Activated naive CD8-positive, alpha-beta T cell (primary cell): ENCODE measurements at regions not wholly inside any gene's neighbourhood (a gene's known extent, or its start where the extent isn't known, plus 50 kb on each side); places are given as distances from the start of the nearest gene placed in this dataset.
"Not testable (repeated sequence)": the region's sequence is repeated elsewhere in the genome, so short reads cannot be mapped to it uniquely, and the experiment has no call there.

Experiments
- H3K27ac Mint-ChIP-seq: one replicate; pipeline ENCODE4 v1.8.0; 2021; ENCODE audit warnings: mixed read lengths
- H3K27me3 Mint-ChIP-seq: one replicate; pipeline ENCODE4 v1.8.0; 2021; ENCODE audit warnings: mixed read lengths
- H3K36me3 Mint-ChIP-seq: one replicate; pipeline ENCODE4 v1.8.0; 2021; ENCODE audit warnings: mixed read lengths
- H3K4me1 Mint-ChIP-seq: one replicate; pipeline ENCODE4 v1.8.0; 2021; ENCODE audit warnings: low read depth, mixed read lengths
- H3K4me3 Mint-ChIP-seq: one replicate; pipeline ENCODE4 v1.8.0; 2021; ENCODE audit warnings: mild to moderate bottlenecking, mixed read lengths
- H3K9me3 Mint-ChIP-seq: one replicate; pipeline ENCODE4 v1.8.0; 2021; ENCODE audit warnings: low read depth, mixed read lengths

DNA sequence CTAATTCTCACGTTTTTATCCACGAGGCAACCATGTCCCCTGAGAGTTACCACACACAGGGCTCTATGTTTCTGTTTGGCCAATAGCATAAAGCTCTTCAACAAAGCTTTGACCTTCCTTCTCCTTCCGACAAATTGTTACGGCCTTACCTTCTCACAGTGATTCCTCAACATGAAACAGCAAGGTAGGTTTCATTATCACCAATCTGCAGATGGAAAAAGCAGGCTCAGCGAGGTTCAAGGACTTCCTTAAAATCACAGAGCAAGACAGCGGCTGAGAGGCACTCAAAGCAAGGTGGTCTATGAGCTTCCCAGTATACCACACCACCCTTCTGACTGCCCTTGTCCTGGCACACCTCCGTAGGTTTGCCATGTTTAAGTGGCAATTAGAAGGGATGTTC lies 360.0 kb downstream of the CD83 start:
- no peaks in the 10 kb centered on the region for H3K9me3 Mint-ChIP-seq
- H3K36me3 Mint-ChIP-seq, result peaks cover under 1% of the 10 kb centered on the region
- H3K27ac Mint-ChIP-seq, result no peak overlapping the region
- H3K4me3 Mint-ChIP-seq, result no peak overlapping the region
- H3K4me1 Mint-ChIP-seq, result no peaks in the 10 kb centered on the region
- no peaks in the 10 kb centered on the region for H3K27me3 Mint-ChIP-seq

DNA sequence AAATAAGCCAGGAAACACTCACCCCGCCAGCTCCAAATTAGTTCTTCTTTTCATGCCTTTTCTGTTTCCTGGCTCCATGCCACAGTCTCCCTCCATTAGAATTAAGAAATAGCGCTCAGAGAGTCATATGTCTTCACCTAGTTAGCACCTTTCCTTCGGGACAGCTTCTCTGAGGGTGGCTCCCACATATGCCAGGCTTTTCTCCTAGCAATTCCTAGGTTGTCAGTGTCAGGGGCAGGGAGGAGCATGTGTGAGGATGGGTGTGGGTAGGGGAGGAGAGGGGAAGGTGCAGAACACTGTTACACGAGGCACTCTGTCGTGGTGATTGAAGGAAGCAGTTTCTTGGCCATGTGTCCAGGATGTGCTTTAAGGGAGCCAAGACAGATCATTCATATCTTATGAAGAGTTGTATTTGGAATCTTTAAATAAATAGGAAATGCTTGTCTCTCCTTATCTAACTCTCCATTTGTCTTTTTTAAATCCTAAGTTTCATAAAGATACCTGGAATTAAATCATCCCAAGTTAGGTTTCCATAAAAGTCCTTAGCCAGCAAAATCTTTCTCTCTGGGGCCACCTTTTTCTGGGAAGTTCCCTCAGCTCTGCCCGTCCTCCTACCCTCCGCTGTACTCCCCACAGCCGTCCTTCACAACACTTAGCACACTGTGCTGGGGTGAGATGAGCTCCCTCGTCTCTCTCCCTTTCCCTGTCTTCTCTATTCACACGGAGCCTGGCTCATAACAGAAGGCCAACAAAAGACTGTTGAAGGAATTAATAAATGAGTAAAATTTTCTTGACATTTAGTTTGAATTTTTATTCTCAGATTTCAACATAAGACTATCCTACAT lies 361.0 kb downstream of the CD83 start:
- Mint-ChIP-seq H3K9me3 (no peaks in the 10 kb centered on the region), H3K36me3 (peaks cover 2% of the 10 kb centered on the region), H3K4me1 (no peaks in the 10 kb centered on the region), H3K27me3 (no peaks in the 10 kb centered on the region), H3K4me3 (no peak overlapping the region), H3K27ac (no peak overlapping the region)

DNA sequence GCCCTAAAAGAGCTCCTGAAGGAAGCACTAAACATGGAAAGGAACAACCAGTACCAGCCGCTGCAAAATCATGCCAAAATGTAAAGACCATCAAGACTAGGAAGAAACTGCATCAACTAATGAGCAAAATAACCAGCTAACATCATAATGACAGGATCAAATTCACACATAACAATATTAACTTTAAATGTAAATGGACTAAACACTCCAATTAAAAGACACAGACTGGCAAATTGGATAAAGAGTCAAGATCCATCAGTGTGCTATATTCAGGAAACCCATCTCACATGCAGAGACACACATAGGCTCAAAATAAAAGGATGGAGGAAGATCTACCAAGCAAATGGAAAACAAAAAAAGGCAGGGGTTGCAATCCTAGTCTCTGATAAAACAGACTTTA lies 364.4 kb downstream of the CD83 start:
- not testable (repeated sequence) for H3K27me3 Mint-ChIP-seq, H3K27ac Mint-ChIP-seq, H3K9me3 Mint-ChIP-seq, H3K4me1 Mint-ChIP-seq, H3K4me3 Mint-ChIP-seq, H3K36me3 Mint-ChIP-seq

DNA sequence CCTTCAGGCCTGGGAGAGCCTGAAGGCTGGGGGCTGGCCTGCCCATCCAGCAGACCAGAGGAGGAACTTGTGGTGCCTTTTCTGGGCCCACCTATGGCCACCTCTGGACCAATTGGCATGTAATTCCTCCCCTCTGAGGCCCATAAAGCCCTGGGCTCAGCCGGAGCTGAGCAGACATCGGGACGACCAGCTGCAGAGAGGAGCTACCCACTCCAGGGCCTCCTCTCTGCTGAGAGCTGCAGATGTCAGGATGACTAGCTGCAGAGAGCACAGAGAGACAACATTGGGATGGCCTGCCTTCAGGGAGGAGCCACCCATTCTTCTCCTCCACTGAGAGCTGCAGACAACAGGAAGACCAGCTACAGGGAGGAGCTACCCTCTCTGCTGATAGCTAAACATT lies 370.1 kb downstream of the CD83 start:
- Mint-ChIP-seq H3K4me3 (no peak overlapping the region), H3K4me1 (no peaks in the 10 kb centered on the region), H3K9me3 (no peaks in the 10 kb centered on the region), H3K36me3 (peaks cover under 1% of the 10 kb centered on the region), H3K27me3 (no peaks in the 10 kb centered on the region), H3K27ac (no peak overlapping the region)

DNA sequence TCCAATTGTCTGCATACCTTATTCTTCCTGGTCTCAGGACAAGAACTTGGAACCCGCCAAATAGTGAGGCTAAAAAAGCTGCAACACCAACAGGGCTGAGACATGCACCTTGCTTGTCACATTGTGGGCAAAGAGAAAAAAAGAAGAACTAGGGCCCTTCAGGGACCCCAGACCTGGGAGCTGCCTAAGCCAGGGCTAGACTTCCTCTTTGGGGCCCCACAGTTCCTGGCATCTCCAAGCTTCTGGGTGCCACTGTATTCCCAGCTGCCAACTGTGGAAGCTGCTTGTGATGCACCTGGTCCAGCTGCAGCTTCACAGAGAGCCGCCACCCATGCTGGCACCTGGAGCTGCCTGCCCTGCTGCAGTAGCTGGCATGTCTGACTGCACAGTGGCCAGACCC lies 370.6 kb downstream of the CD83 start:
- no peak overlapping the region for H3K4me3 Mint-ChIP-seq
- no peaks in the 10 kb centered on the region for H3K36me3 Mint-ChIP-seq
- no peaks in the 10 kb centered on the region for H3K9me3 Mint-ChIP-seq
- H3K4me1 Mint-ChIP-seq, result no peaks in the 10 kb centered on the region
- H3K27me3 Mint-ChIP-seq, result no peaks in the 10 kb centered on the region
- H3K27ac Mint-ChIP-seq, result no peak overlapping the region

DNA sequence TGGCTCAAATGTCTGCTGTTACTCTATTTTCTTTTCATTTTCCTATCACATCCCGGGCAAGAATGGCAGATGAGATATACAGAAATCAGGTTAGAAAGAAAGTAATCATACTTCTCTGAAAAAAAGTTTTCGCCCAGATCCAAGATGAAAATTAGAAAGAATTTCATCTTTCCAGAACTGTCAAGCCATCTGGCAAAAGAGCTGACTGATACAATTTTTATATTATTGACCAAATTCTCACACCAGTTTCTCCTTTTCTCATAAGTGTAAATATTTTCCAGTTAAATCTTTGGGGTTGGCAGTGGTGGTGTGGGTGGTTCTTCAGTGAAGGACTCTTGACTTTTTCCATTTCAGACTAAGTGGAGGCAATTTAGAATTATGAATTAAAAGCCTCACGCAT lies 371.9 kb downstream of the CD83 start:
- Mint-ChIP-seq H3K36me3 (no peaks in the 10 kb centered on the region), H3K9me3 (no peaks in the 10 kb centered on the region), H3K4me3 (no peak overlapping the region), H3K4me1 (no peaks in the 10 kb centered on the region), H3K27me3 (no peaks in the 10 kb centered on the region), H3K27ac (no peak overlapping the region)

DNA sequence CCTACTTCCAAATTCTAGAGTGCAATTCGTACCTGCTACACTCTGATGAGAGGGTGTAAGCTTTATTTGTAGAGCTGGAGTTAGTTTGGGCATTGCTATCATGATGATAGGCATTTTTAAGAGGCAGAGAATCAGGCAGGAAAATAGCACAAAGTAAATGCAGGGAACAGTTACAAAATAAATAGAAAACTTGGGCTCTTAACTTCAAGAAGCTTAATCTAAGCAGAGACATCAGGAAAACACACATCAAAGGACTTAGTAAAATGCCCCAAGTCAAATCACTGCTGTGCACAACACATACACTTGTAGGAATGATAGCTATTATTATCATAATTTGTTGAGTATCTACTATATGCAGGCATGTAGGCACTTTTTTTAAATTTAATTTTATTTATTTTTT lies 381.2 kb downstream of the CD83 start:
- Mint-ChIP-seq H3K4me1 (no peaks in the 10 kb centered on the region), H3K36me3 (no peaks in the 10 kb centered on the region), H3K27me3 (no peaks in the 10 kb centered on the region), H3K9me3 (peaks cover 8% of the 10 kb centered on the region), H3K4me3 (no peak overlapping the region), H3K27ac (no peak overlapping the region)

DNA sequence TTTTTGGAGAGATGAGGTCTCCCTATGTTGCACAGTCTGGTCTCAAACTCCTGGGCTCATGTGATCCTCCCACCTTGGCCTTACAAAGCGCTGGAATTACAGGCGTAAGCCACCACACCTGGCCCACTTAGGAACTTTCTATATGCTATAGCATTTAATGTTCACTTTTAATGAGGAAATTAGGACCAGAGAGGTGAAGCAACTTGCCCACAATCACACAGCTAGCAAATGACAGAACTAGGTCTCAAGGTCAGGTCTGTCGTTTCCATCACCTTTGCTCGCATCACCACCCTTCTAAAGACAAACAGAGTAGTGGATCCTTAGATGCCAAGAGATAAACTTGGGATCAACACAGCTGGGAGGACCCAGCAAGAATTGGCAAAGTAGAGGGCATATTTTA lies 381.7 kb downstream of the CD83 start:
- H3K27me3 Mint-ChIP-seq, result no peaks in the 10 kb centered on the region
- H3K9me3 Mint-ChIP-seq, result peaks cover 8% of the 10 kb centered on the region
- no peaks in the 10 kb centered on the region for H3K4me1 Mint-ChIP-seq
- H3K36me3 Mint-ChIP-seq, result no peaks in the 10 kb centered on the region
- H3K27ac Mint-ChIP-seq, result no peak overlapping the region
- H3K4me3 Mint-ChIP-seq, result no peak overlapping the region

DNA sequence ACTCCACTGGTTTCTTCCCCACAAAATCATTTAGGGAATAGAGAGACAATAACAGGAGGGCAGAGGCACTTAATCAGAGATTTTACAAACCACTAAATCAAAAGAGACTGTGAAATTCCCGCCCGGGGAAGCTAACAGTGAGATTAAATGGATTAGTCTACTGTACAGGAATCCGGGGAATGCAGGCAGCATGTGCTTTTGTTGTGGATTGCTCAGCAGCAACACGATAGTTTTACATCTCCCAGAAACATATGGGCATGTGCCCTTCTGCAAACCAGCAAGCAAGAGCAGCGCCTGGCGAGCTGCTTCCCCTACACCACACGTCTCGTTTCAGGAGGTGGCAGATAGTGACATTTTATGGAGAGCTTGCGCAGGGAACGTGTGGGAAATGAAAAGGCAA lies 382.3 kb downstream of the CD83 start:
- Mint-ChIP-seq H3K27me3 (no peaks in the 10 kb centered on the region), H3K4me3 (no peak overlapping the region), H3K36me3 (no peaks in the 10 kb centered on the region), H3K27ac (no peak overlapping the region), H3K4me1 (no peaks in the 10 kb centered on the region), H3K9me3 (peaks cover 8% of the 10 kb centered on the region)

DNA sequence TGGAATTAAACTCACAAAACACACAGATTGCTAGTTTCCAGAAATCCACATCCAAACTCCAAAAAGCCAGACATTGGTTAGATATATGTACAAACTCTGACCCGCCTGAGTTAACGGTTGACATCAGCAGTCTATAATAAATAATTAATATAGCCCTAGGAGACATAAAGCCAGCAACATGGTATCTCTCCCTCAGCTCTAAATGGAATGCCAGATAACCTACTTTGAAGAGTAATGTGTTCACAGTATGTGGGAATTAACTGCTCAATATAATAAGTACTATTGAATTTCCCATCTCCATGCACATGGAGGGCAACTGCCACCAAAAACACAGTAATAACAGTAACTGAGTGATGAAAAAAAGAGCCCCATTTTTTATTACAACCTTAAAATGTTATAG lies 383.2 kb downstream of the CD83 start:
- Mint-ChIP-seq H3K27ac (no peak overlapping the region), H3K4me1 (no peaks in the 10 kb centered on the region), H3K27me3 (no peaks in the 10 kb centered on the region), H3K4me3 (no peak overlapping the region), H3K9me3 (peaks cover 8% of the 10 kb centered on the region), H3K36me3 (no peaks in the 10 kb centered on the region)

DNA sequence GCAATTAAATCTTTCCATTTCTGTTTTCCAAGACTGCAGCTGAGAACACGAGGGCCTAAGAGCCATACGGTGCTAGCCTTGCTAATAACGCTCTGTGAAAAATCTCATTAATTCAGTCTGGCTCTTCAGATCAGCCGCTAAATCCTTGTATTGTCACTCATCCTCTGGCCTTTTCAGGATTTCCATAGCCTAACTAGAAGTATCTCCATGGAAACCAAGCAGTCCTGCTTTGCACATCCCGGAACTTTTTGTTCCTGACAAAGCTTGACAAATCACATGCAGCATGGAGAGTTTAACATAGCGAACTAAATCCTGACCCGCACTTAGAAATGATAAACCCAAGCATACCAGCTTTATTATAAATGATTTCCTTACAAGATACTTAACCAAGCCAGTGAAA lies 383.7 kb downstream of the CD83 start:
- Mint-ChIP-seq H3K27me3 (no peaks in the 10 kb centered on the region), H3K27ac (no peak overlapping the region), H3K9me3 (peaks cover 5% of the 10 kb centered on the region), H3K4me3 (no peak overlapping the region), H3K36me3 (no peaks in the 10 kb centered on the region), H3K4me1 (no peaks in the 10 kb centered on the region)

DNA sequence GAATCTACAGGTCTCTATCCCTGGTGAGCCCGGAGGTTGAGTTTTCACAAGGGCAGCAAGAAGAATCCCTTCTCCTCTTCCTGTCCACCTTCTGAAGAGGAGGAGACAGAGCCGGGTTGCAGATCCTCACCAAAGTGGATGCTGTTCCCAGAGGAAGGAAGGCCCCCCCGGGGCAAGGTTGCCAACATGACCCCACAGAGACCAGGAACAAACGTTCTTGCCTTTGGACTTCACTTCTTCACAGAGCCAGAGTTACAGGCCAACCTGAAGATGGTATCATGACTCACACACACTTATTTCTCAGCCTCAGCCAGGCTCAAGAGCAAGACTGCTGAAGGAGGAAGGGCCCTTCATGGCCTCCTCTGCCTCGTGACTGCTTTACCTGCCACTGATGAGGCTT lies 384.3 kb downstream of the CD83 start:
- H3K9me3 Mint-ChIP-seq, result no peaks in the 10 kb centered on the region
- H3K4me1 Mint-ChIP-seq, result peaks cover 5% of the 10 kb centered on the region
- H3K4me3 Mint-ChIP-seq, result no peak overlapping the region
- H3K27me3 Mint-ChIP-seq, result no peaks in the 10 kb centered on the region
- no peak overlapping the region for H3K27ac Mint-ChIP-seq
- H3K36me3 Mint-ChIP-seq, result no peaks in the 10 kb centered on the region

DNA sequence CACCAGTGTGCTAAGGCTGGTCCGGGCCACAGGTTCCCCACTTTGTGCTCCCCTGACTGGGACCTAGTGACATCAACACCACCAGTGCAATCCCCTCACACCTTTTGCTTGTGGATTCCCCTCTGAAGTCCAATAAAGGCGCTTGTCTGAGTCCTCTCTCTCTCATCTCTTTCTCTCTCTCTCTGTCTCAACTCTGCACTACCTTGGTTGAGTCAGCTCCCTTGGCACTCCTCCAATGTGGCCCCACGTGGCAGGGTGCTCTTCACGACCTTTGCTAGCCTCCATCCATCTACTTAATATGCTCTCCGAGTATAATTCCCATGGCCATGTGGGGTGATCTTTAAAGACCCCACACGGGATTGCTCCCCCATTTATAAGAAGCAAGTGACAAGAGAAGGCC lies 385.0 kb downstream of the CD83 start:
- Mint-ChIP-seq H3K27ac (no peak overlapping the region), H3K27me3 (no peaks in the 10 kb centered on the region), H3K4me3 (no peak overlapping the region), H3K36me3 (no peaks in the 10 kb centered on the region), H3K9me3 (no peaks in the 10 kb centered on the region), H3K4me1 (peaks cover 9% of the 10 kb centered on the region)

DNA sequence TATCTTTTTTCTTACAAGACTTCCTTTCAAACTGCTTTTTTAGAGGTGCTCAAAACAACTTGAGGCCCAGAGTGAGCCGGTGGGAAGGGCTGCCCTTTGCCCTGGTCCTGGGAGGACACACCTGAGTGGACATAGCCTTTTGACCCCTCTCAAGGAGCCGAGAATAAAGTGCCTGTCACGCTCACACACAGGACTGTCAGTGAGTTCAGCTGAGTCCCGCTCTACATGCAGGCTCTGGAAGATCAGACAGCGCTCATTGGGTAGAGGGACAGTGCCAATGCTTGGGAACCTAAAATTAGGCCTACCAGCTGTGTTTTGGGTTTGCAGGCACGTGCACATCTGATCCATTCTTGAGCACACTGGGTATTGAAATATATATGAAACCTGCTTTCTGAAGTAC lies 387.8 kb downstream of the CD83 start:
- H3K36me3 Mint-ChIP-seq, result no peaks in the 10 kb centered on the region

DNA sequence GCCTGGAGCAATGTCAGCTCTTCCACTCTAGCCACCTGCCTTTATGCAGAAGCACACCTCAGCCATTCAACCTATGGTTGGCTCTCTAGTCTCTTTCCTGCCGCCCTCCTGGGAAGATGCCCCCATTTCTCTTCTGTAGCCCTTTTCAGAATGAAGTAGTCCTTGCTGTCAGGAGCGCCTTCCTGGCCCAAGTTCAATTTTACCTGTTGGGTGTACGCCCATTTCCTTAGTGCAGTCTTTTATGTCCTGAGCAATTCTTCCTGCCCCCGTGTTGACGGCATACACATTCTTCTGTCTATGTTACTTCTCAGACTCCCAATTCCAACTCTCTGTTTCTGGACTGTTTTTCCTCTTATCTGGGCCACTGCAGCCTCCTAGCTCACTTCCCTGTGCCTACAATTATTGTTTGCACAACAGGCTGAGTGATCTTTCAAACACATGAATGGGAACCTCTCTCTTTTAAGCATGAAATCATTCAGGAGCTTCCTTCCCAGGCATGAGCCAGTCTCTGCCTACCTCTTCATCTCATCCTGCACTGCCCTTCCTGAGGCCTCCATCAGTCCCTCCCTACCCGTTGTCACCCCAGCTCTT lies 389.2 kb downstream of the CD83 start:
- no peak overlapping the region for H3K27ac Mint-ChIP-seq
- H3K9me3 Mint-ChIP-seq, result no peaks in the 10 kb centered on the region
- H3K4me3 Mint-ChIP-seq, result no peak overlapping the region
- H3K36me3 Mint-ChIP-seq, result no peaks in the 10 kb centered on the region
- H3K27me3 Mint-ChIP-seq, result no peaks in the 10 kb centered on the region
- peaks cover 9% of the 10 kb centered on the region for H3K4me1 Mint-ChIP-seq

More for the DNA sequence above, 387.8 kb downstream of the CD83 start:
- no peak overlapping the region for H3K4me3 Mint-ChIP-seq
- peaks cover 9% of the 10 kb centered on the region for H3K4me1 Mint-ChIP-seq
- no peaks in the 10 kb centered on the region for H3K9me3 Mint-ChIP-seq
- no peak overlapping the region for H3K27ac Mint-ChIP-seq
- H3K27me3 Mint-ChIP-seq, result no peaks in the 10 kb centered on the region

DNA sequence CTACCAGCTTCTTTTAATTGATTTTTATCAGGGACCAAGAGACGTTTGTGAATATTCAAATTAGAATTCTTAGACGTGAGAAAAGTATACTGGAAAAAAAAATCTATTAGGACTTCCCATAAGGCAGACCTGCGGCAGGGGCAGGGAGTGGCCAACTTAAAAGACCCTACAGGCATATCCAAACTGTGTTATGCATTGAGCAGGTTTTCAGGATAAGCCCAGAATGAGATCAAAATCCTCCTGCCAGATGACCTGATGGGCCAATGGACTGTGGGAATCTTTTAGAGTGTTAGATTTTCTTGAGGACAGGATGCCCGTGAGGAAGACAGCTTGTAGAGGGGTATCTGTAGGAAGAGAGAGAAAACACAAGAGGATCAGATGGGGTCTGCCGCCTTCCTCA lies 391.5 kb downstream of the CD83 start:
- H3K27me3 Mint-ChIP-seq, result no peaks in the 10 kb centered on the region
- H3K27ac Mint-ChIP-seq, result no peak overlapping the region
- H3K4me3 Mint-ChIP-seq, result no peak overlapping the region
- peaks cover 9% of the 10 kb centered on the region for H3K4me1 Mint-ChIP-seq
- no peaks in the 10 kb centered on the region for H3K36me3 Mint-ChIP-seq
- H3K9me3 Mint-ChIP-seq, result no peaks in the 10 kb centered on the region
